Epithelial cell of esophagus (primary cell): ENCODE measurements at regions not wholly inside any gene's neighbourhood (a gene's known extent, or its start where the extent isn't known, plus 50 kb on each side); places are given as distances from the start of the nearest gene placed in this dataset.
A peak's percentile ranks its signal among the peaks of the same experiment; 100 is the strongest.

Experiments used
- DNase-seq: peaks from one replicate; pipeline ENCODE4 v3.0.0; 2010; ENCODE audit warnings: low read depth
- H3K4me3 ChIP-seq: 2 replicates; pipeline ENCODE4 v1.5.1; 2011; ENCODE audit warnings: mild to moderate bottlenecking, low read length, control low read depth
- CTCF ChIP-seq: IDR thresholded peaks from 2 replicates; pipeline ENCODE4 v1.5.1; 2011; ENCODE audit warnings: low read depth, mild to moderate bottlenecking, low read length, control low read depth, inconsistent platforms; ENCODE audit not compliant: insufficient read depth; ENCODE audit errors: missing control alignments

- no peak for DNase-seq
- no peak for TF ChIP-seq CTCF
- no peak overlapping the region for H3K4me3 ChIP-seq
Observed at GRCh38 chr11:36750349-36750748, 152.3 kb upstream of the RAG2 start.

- no peak overlapping the region for H3K4me3 ChIP-seq
- no peak for DNase-seq
- TF ChIP-seq CTCF: no peak
Observed at GRCh38 chr11:36748836-36749235, 150.8 kb upstream of the RAG2 start.

GRCh38 chr11:36746886-36747710 is 149.1 kb upstream of the RAG2 start:
- TF ChIP-seq CTCF: peak; percentile 100
- no peak overlapping the region for H3K4me3 ChIP-seq
- DNase-seq: peak; percentile 95

- peak; percentile 74 for TF ChIP-seq CTCF
- H3K4me3 ChIP-seq: no peak overlapping the region
- DNase-seq: peak; percentile 71
Observed at GRCh38 chr11:36744375-36745168, 146.5 kb upstream of the RAG2 start.

GRCh38 chr11:36743039-36743438 is 145.0 kb upstream of the RAG2 start:
- no peak overlapping the region for H3K4me3 ChIP-seq
- DNase-seq: no peak
- TF ChIP-seq CTCF: no peak

- H3K4me3 ChIP-seq: no peak overlapping the region
- no peak for DNase-seq
- TF ChIP-seq CTCF: no peak
Observed at GRCh38 chr11:36741515-36741914, 143.5 kb upstream of the RAG2 start.
